Prostate gland (tissue), 2 donors: ENCODE measurements at regions not wholly inside any gene's neighbourhood (a gene's known extent, or its start where the extent isn't known, plus 50 kb on each side); places are given as distances from the start of the nearest gene placed in this dataset.

Source experiments
- DNase-seq: peaks from one replicate; pipeline ENCODE4 v3.0.0-alpha.2; 2019; ENCODE audit warnings: low spot score
- H3K27ac ChIP-seq, 2 donors: fragments of 200-600 bp; sonication (generic); 2 replicates each; pipeline ENCODE4 v1.5.1; 2017 to 2019
- H3K27me3 ChIP-seq: fragments of 200-600 bp; sonication (generic); replicated peaks from 2 replicates; pipeline ENCODE4 v1.5.1; 2019; ENCODE audit not compliant: insufficient read depth
- H3K36me3 ChIP-seq, 2 donors: fragments of 200-600 bp; sonication (generic); 1 replicate in 1 of 2; 2 replicates in 1 of 2; pipeline versions ENCODE4 v1.5.1 to v1.8.1; 2017 to 2019
- H3K4me1 ChIP-seq: fragments of 200-600 bp; sonication (generic); replicated peaks from 2 replicates; pipeline ENCODE4 v1.5.1; 2019
- H3K4me3 ChIP-seq, 2 donors: fragments of 200-600 bp; sonication (generic); 2 replicates each; pipeline ENCODE4 v1.5.1; 2017 to 2019
- H3K9me3 ChIP-seq: fragments of 200-600 bp; sonication (generic); 2 replicates; pipeline ENCODE4 v1.5.1; 2017
- CTCF ChIP-seq, 4 experiments: fragments of 200-600 bp in 2 of 4; fragments of 450-650 bp in 2 of 4; sonication (generic) in 2 of 4; IDR thresholded peaks; 1 replicate in 3 of 4; 2 replicates in 1 of 4; pipeline ENCODE4 v1.5.1; 2016 to 2019; ENCODE audit warnings: antibody characterized with exemption in 4 of 4, mild to moderate bottlenecking in 2 of 4, moderate library complexity in 2 of 4
- POLR2A ChIP-seq: fragments of 450-650 bp; IDR thresholded peaks from one replicate; pipeline ENCODE4 v1.6.1; 2016; ENCODE audit warnings: antibody characterized with exemption, mild to moderate bottlenecking
- POLR2AphosphoS5 ChIP-seq: sonication (generic); formaldehyde crosslinking; IDR thresholded peaks from one replicate; pipeline ENCODE4 v1.6.1; 2017; ENCODE audit warnings: antibody characterized with exemption
- WGBS: methylation state at CpG from one replicate; pipeline ENCODE4 v1.1.5; 2018; 5-methylcytosine and 5-hydroxymethylcytosine counted together
- intact Hi-C: fragments of 100-400 bp; cut with DNase I; formaldehyde crosslinking; loops from one replicate; pipeline ENCODE4 v1.14.2; 2022

GRCh38 chr6:148037496-148037895 lies 305.1 kb upstream of the SASH1 start:
- no peak overlapping the region for H3K27ac ChIP-seq
- DNase-seq, result no peak
- intact Hi-C loops, result no loop called here
- H3K4me1 ChIP-seq, result no peaks in the 10 kb centered on the region
- H3K36me3 ChIP-seq, result no peaks in the 10 kb centered on the region
- H3K27me3 ChIP-seq, result no peaks in the 10 kb centered on the region
- TF ChIP-seq POLR2AphosphoS5, result no peak
- TF ChIP-seq CTCF (IDR thresholded peaks at IDR 0.05), result no peak
- TF ChIP-seq POLR2A, result no peak
- WGBS, result 81% methylated on average over 3 of the region's 3 CpGs
- no peak overlapping the region for H3K4me3 ChIP-seq
- no peaks in the 10 kb centered on the region for H3K9me3 ChIP-seq

- no peaks in the 10 kb centered on the region for H3K4me1 ChIP-seq
- WGBS, result 67% methylated on average over 4 of the region's 4 CpGs
- DNase-seq, result no peak
These were observed 301.1 kb upstream of the SASH1 start for GRCh38 chr6:148041546-148041945.

GRCh38 chr6:148042536-148042935 lies 300.1 kb upstream of the SASH1 start:
- no peaks in the 10 kb centered on the region for H3K27me3 ChIP-seq
- H3K9me3 ChIP-seq, result no peaks in the 10 kb centered on the region
- H3K4me3 ChIP-seq, result no peak overlapping the region
- no peaks in the 10 kb centered on the region for H3K4me1 ChIP-seq
- H3K27ac ChIP-seq, result no peak overlapping the region
- no peaks in the 10 kb centered on the region for H3K36me3 ChIP-seq
- no peak for DNase-seq
- intact Hi-C loops, result no loop called here
- TF ChIP-seq POLR2A (no peak), CTCF (IDR thresholded peaks at IDR 0.05) (no peak), POLR2AphosphoS5 (no peak)
- WGBS, result 48% methylated on average over 1 of the region's 1 CpG

More at GRCh38 chr6:148041546-148041945, 301.1 kb upstream of the SASH1 start:
- TF ChIP-seq POLR2AphosphoS5, result no peak
- no peak for TF ChIP-seq CTCF (IDR thresholded peaks at IDR 0.05)
- no peak for TF ChIP-seq POLR2A
- intact Hi-C loops, result no loop called here
- H3K9me3 ChIP-seq, result no peaks in the 10 kb centered on the region
- no peak overlapping the region for H3K27ac ChIP-seq
- no peak overlapping the region for H3K4me3 ChIP-seq
- no peaks in the 10 kb centered on the region for H3K27me3 ChIP-seq
- H3K36me3 ChIP-seq, result no peaks in the 10 kb centered on the region

- DNase-seq, result no peak
- H3K4me1 ChIP-seq, result no peaks in the 10 kb centered on the region
- no peaks in the 10 kb centered on the region for H3K27me3 ChIP-seq
- intact Hi-C loops, result no loop called here
- no peak overlapping the region for H3K4me3 ChIP-seq
- no peaks in the 10 kb centered on the region for H3K9me3 ChIP-seq
- no peaks in the 10 kb centered on the region for H3K36me3 ChIP-seq
- H3K27ac ChIP-seq, result no peak overlapping the region
- TF ChIP-seq CTCF (IDR thresholded peaks at IDR 0.05) (no peak), POLR2AphosphoS5 (no peak), POLR2A (no peak)
- 44% methylated on average over 1 of the region's 1 CpG for WGBS
These were observed 298.3 kb upstream of the SASH1 start for GRCh38 chr6:148044261-148044751.

GRCh38 chr6:148044921-148045320 lies 297.7 kb upstream of the SASH1 start:
- TF ChIP-seq POLR2AphosphoS5, result no peak
- no peaks in the 10 kb centered on the region for H3K36me3 ChIP-seq
- no peak overlapping the region for H3K27ac ChIP-seq
- intact Hi-C loops, result no loop called here
- H3K4me3 ChIP-seq, result no peak overlapping the region
- WGBS, result 69% methylated on average over 1 of the region's 1 CpG
- H3K4me1 ChIP-seq, result no peaks in the 10 kb centered on the region
- DNase-seq, result no peak
- H3K9me3 ChIP-seq, result no peaks in the 10 kb centered on the region
- no peaks in the 10 kb centered on the region for H3K27me3 ChIP-seq
